Muscle layer of colon (tissue), 2 donors: ENCODE measurements at regions not wholly inside any gene's neighbourhood (a gene's known extent, or its start where the extent isn't known, plus 50 kb on each side); places are given as distances from the start of the nearest gene placed in this dataset.

Source experiments
- H3K27ac ChIP-seq: one replicate; pipeline ENCODE4 v1.7.0; 2013; ENCODE audit warnings: low read depth, mild to moderate bottlenecking, low read length, moderate library complexity
- H3K27me3 ChIP-seq, 2 donors: one replicate each; pipeline ENCODE4 v1.7.0; 2013; ENCODE audit warnings: low read length in 2 of 2, mild to moderate bottlenecking in 2 of 2; ENCODE audit not compliant: insufficient read depth in 2 of 2, control insufficient read depth in 1 of 2
- H3K36me3 ChIP-seq: one replicate; pipeline ENCODE4 v1.7.0; 2013; ENCODE audit warnings: mild to moderate bottlenecking, low read length; ENCODE audit not compliant: insufficient read depth
- H3K4me1 ChIP-seq: one replicate; pipeline ENCODE4 v1.7.0; 2013; ENCODE audit warnings: mild to moderate bottlenecking, low read length; ENCODE audit not compliant: insufficient read depth
- H3K4me3 ChIP-seq, 2 donors: one replicate each; pipeline ENCODE4 v1.7.0; 2013; ENCODE audit warnings: low read length in 2 of 2, low read depth in 1 of 2, mild to moderate bottlenecking in 1 of 2, moderate library complexity in 1 of 2
- H3K9ac ChIP-seq: one replicate; pipeline ENCODE4 v1.7.0; 2013; ENCODE audit warnings: low read length
- H3K9me3 ChIP-seq: one replicate; pipeline ENCODE4 v1.7.0; 2013; ENCODE audit warnings: mild to moderate bottlenecking, low read length
- donor health status: abdominal sarcoma.
- donor health status: Adenocarcinoma of cecum.

GRCh38 chr4:149987330-149988086 lies 90.7 kb upstream of the DCLK2 start:
- H3K27me3 ChIP-seq: no peaks in the 10 kb centered on the region
- no peak overlapping the region for H3K4me3 ChIP-seq
- no peaks in the 10 kb centered on the region for H3K4me1 ChIP-seq
- no peak overlapping the region for H3K9ac ChIP-seq
- H3K36me3 ChIP-seq: no peaks in the 10 kb centered on the region
- no peaks in the 10 kb centered on the region for H3K9me3 ChIP-seq
- no peak overlapping the region for H3K27ac ChIP-seq

GRCh38 chr4:149988087-149988410 lies 90.2 kb upstream of the DCLK2 start:
- Histone ChIP-seq H3K9me3 (no peaks in the 10 kb centered on the region), H3K9ac (no peak overlapping the region), H3K4me1 (no peaks in the 10 kb centered on the region), H3K27me3 (no peaks in the 10 kb centered on the region), H3K4me3 (no peak overlapping the region), H3K27ac (no peak overlapping the region), H3K36me3 (no peaks in the 10 kb centered on the region)

GRCh38 chr4:149993030-149993429 lies 85.2 kb upstream of the DCLK2 start:
- H3K4me1 ChIP-seq: peaks cover 2% of the 10 kb centered on the region
- H3K4me3 ChIP-seq: no peak overlapping the region
- no peaks in the 10 kb centered on the region for H3K9me3 ChIP-seq
- H3K36me3 ChIP-seq: no peaks in the 10 kb centered on the region
- no peaks in the 10 kb centered on the region for H3K27me3 ChIP-seq
- H3K27ac ChIP-seq: no peak overlapping the region
- H3K9ac ChIP-seq: no peak overlapping the region

GRCh38 chr4:149995134-149995756 lies 83.0 kb upstream of the DCLK2 start:
- Histone ChIP-seq H3K27me3 (no peaks in the 10 kb centered on the region), H3K9ac (no peak overlapping the region), H3K27ac (no peak overlapping the region), H3K4me1 (peaks cover 5% of the 10 kb centered on the region), H3K4me3 (no peak overlapping the region), H3K36me3 (no peaks in the 10 kb centered on the region), H3K9me3 (no peaks in the 10 kb centered on the region)

GRCh38 chr4:149997881-149998421 lies 80.3 kb upstream of the DCLK2 start:
- Histone ChIP-seq H3K4me1 (peaks cover 9% of the 10 kb centered on the region), H3K9me3 (no peaks in the 10 kb centered on the region), H3K9ac (no peak overlapping the region), H3K4me3 (peak overlapping the region in 1 of 2 donors; percentile 1), H3K27ac (no peak overlapping the region), H3K36me3 (no peaks in the 10 kb centered on the region), H3K27me3 (no peaks in the 10 kb centered on the region)

- H3K4me3 ChIP-seq: no peak overlapping the region
Observed at GRCh38 chr4:149999485-150000074, 78.7 kb upstream of the DCLK2 start.

GRCh38 chr4:150001815-150002214 lies 76.4 kb upstream of the DCLK2 start:
- H3K9me3 ChIP-seq: no peaks in the 10 kb centered on the region
- no peak overlapping the region for H3K27ac ChIP-seq
- no peaks in the 10 kb centered on the region for H3K36me3 ChIP-seq
- no peak overlapping the region for H3K4me3 ChIP-seq
- peaks cover 43% of the 10 kb centered on the region for H3K4me1 ChIP-seq
- no peak overlapping the region for H3K9ac ChIP-seq
- H3K27me3 ChIP-seq: no peaks in the 10 kb centered on the region

More at GRCh38 chr4:149999485-150000074, 78.7 kb upstream of the DCLK2 start:
- H3K27ac ChIP-seq: no peak overlapping the region
- H3K4me1 ChIP-seq: peaks cover 21% of the 10 kb centered on the region
- no peaks in the 10 kb centered on the region for H3K9me3 ChIP-seq
- no peaks in the 10 kb centered on the region for H3K27me3 ChIP-seq
- H3K36me3 ChIP-seq: no peaks in the 10 kb centered on the region
- no peak overlapping the region for H3K9ac ChIP-seq

- Histone ChIP-seq H3K9ac (no peak overlapping the region), H3K36me3 (no peaks in the 10 kb centered on the region), H3K27ac (no peak overlapping the region), H3K4me1 (peaks cover 49% of the 10 kb centered on the region), H3K4me3 (no peak overlapping the region), H3K9me3 (no peaks in the 10 kb centered on the region), H3K27me3 (no peaks in the 10 kb centered on the region)
Observed at GRCh38 chr4:150002561-150002960, 75.7 kb upstream of the DCLK2 start.

GRCh38 chr4:150004481-150004880 lies 73.8 kb upstream of the DCLK2 start:
- no peaks in the 10 kb centered on the region for H3K9me3 ChIP-seq
- H3K4me1 ChIP-seq: peaks cover 49% of the 10 kb centered on the region
- no peak overlapping the region for H3K9ac ChIP-seq
- H3K4me3 ChIP-seq: no peak overlapping the region
- peak overlapping the region; percentile 59 for H3K27ac ChIP-seq
- H3K36me3 ChIP-seq: no peaks in the 10 kb centered on the region
- no peaks in the 10 kb centered on the region for H3K27me3 ChIP-seq

GRCh38 chr4:150005537-150005936 lies 72.7 kb upstream of the DCLK2 start:
- H3K4me1 ChIP-seq: peaks cover 58% of the 10 kb centered on the region
- H3K27ac ChIP-seq: no peak overlapping the region
- no peak overlapping the region for H3K9ac ChIP-seq
- H3K36me3 ChIP-seq: no peaks in the 10 kb centered on the region
- no peak overlapping the region for H3K4me3 ChIP-seq
- H3K9me3 ChIP-seq: no peaks in the 10 kb centered on the region
- H3K27me3 ChIP-seq: no peaks in the 10 kb centered on the region

GRCh38 chr4:150006197-150006596 lies 72.0 kb upstream of the DCLK2 start:
- H3K36me3 ChIP-seq: no peaks in the 10 kb centered on the region
- peaks cover 58% of the 10 kb centered on the region for H3K4me1 ChIP-seq
- no peaks in the 10 kb centered on the region for H3K27me3 ChIP-seq
- no peaks in the 10 kb centered on the region for H3K9me3 ChIP-seq
- H3K4me3 ChIP-seq: peak overlapping the region in 1 of 2 donors; percentile 12
- H3K27ac ChIP-seq: no peak overlapping the region
- H3K9ac ChIP-seq: no peak overlapping the region
